Uterus (tissue), 2 donors: ENCODE measurements at regions not wholly inside any gene's neighbourhood (a gene's known extent, or its start where the extent isn't known, plus 50 kb on each side); places are given as distances from the start of the nearest gene placed in this dataset.

Source experiments
- POLR2A ChIP-seq, 2 donors: fragments of 450-650 bp; IDR thresholded peaks; one replicate each; pipeline ENCODE4 v1.6.1; 2016; ENCODE audit warnings: antibody characterized with exemption in 2 of 2, mild to moderate bottlenecking in 1 of 2, moderate library complexity in 1 of 2
- TF ChIP-seq, protein P1 (sequence below), 4 experiments: fragments of 200-600 bp in 2 of 4; fragments of 450-650 bp in 2 of 4; sonication (generic) in 2 of 4; IDR thresholded peaks; one replicate each; pipeline ENCODE4 v1.5.1; 2016 to 2019; ENCODE audit warnings: antibody characterized with exemption in 4 of 4, mild to moderate bottlenecking in 2 of 4, moderate library complexity in 1 of 4

GRCh38 chr6:78500299-78501089 is 366.9 kb upstream of the IRAK1BP1 start:
- TF ChIP-seq, protein P1, sequence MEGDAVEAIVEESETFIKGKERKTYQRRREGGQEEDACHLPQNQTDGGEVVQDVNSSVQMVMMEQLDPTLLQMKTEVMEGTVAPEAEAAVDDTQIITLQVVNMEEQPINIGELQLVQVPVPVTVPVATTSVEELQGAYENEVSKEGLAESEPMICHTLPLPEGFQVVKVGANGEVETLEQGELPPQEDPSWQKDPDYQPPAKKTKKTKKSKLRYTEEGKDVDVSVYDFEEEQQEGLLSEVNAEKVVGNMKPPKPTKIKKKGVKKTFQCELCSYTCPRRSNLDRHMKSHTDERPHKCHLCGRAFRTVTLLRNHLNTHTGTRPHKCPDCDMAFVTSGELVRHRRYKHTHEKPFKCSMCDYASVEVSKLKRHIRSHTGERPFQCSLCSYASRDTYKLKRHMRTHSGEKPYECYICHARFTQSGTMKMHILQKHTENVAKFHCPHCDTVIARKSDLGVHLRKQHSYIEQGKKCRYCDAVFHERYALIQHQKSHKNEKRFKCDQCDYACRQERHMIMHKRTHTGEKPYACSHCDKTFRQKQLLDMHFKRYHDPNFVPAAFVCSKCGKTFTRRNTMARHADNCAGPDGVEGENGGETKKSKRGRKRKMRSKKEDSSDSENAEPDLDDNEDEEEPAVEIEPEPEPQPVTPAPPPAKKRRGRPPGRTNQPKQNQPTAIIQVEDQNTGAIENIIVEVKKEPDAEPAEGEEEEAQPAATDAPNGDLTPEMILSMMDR (IDR thresholded peaks at IDR 0.05): no peak
- no peak for TF ChIP-seq POLR2A (IDR thresholded peaks at IDR 0.05)
